Upper lobe of right lung (tissue), 1 donor: ENCODE measurements at regions not wholly inside any gene's neighbourhood (a gene's known extent, or its start where the extent isn't known, plus 50 kb on each side); places are given as distances from the start of the nearest gene placed in this dataset.
A peak's percentile ranks its signal among the peaks of the same experiment; 100 is the strongest.

ENCODE experiments used
- ATAC-seq: fragments of 200-7000 bp; cut with Tn5 transposase; one replicate; pipeline ENCODE4 v1.9.1; 2020; ENCODE audit warnings: mild to moderate bottlenecking, moderate library complexity
- DNase-seq: peaks from one replicate; pipeline ENCODE4 v3.0.0-alpha.2; 2020
- H3K27ac ChIP-seq: fragments of 200-600 bp; one replicate; pipeline ENCODE4 v1.8.0; 2022
- H3K27me3 ChIP-seq: fragments of 200-600 bp; one replicate; pipeline ENCODE4 v1.8.0; 2022; ENCODE audit warnings: mild to moderate bottlenecking
- H3K36me3 ChIP-seq: fragments of 200-600 bp; one replicate; pipeline ENCODE4 v1.8.0; 2022
- H3K4me1 ChIP-seq: fragments of 200-600 bp; one replicate; pipeline ENCODE4 v1.8.0; 2022
- H3K4me3 ChIP-seq: fragments of 200-600 bp; one replicate; pipeline ENCODE4 v1.8.0; 2022; ENCODE audit warnings: mild to moderate bottlenecking
- H3K9me3 ChIP-seq: fragments of 200-600 bp; one replicate; pipeline ENCODE4 v1.8.0; 2022
- CTCF ChIP-seq: fragments of 200-600 bp; IDR thresholded peaks from one replicate; pipeline ENCODE4 v1.8.0; 2022; ENCODE audit warnings: antibody characterized with exemption
- intact Hi-C: fragments of 100-400 bp; cut with DNase I; formaldehyde crosslinking; loops from one replicate; pipeline ENCODE4 v1.11.0; 2022
- donor health status: DM: no; HTN: yes; CAD: no; lungs with severe emphysema.

GRCh38 chr20:50353289-50353961 is 156.8 kb upstream of the PTPN1 start:
- no peak overlapping the region for H3K27ac ChIP-seq
- no peaks in the 10 kb centered on the region for H3K27me3 ChIP-seq
- intact Hi-C loops, result no loop called here
- H3K4me1 ChIP-seq, result peaks cover 6% of the 10 kb centered on the region
- no peak for ATAC-seq
- no peak for TF ChIP-seq CTCF
- H3K36me3 ChIP-seq, result no peaks in the 10 kb centered on the region
- H3K4me3 ChIP-seq, result no peak overlapping the region
- no peaks in the 10 kb centered on the region for H3K9me3 ChIP-seq
- no peak for DNase-seq

DNA sequence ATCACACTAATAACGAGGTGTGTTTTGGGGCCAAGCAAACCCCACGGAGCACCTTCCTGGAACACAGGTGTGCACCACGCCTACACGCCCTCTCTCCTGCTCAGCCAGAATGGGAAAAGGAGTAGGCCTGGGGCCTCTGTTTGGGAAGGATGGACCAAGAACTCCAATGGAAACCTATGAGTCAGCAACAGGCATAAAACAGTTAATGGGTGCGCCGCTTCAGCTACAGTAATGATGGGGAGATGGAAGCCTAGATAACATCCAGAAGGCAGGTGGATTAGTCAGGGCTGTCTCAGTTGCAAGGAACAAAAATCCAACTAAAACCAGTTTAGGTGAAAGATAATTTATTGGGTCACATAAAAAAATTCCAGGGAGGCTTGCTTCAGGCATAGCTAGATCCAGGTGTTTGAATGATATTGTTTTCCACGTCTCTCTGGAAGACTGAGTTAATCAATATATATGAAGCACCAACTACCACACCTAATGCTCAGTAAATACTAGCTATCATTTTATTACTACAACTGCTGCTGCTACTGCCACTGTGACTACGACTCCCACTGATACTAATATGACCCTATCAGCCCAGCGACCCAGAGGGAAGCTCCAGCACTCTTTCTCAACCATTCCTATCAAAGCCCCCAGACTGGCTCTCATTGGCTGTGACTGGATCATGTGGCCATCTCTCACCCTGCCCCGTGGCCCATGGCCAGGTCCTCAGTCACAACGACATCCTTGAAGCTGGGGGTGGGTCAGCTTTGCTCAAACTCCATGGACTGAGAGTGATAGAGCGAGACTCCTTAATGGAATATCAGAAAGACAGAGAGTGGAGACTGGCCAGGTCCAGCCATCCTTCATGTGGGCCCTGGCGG is 155.2 kb upstream of the PTPN1 start:
- no peak overlapping the region for H3K27ac ChIP-seq
- H3K4me3 ChIP-seq, result no peak overlapping the region
- ATAC-seq (peak; percentile 8), DNase-seq (peak; percentile 67)
- intact Hi-C loops, result no loop called here
- H3K4me1 ChIP-seq, result peaks cover 6% of the 10 kb centered on the region
- no peak for TF ChIP-seq CTCF
- no peaks in the 10 kb centered on the region for H3K36me3 ChIP-seq
- no peaks in the 10 kb centered on the region for H3K27me3 ChIP-seq
- H3K9me3 ChIP-seq, result no peaks in the 10 kb centered on the region

DNA sequence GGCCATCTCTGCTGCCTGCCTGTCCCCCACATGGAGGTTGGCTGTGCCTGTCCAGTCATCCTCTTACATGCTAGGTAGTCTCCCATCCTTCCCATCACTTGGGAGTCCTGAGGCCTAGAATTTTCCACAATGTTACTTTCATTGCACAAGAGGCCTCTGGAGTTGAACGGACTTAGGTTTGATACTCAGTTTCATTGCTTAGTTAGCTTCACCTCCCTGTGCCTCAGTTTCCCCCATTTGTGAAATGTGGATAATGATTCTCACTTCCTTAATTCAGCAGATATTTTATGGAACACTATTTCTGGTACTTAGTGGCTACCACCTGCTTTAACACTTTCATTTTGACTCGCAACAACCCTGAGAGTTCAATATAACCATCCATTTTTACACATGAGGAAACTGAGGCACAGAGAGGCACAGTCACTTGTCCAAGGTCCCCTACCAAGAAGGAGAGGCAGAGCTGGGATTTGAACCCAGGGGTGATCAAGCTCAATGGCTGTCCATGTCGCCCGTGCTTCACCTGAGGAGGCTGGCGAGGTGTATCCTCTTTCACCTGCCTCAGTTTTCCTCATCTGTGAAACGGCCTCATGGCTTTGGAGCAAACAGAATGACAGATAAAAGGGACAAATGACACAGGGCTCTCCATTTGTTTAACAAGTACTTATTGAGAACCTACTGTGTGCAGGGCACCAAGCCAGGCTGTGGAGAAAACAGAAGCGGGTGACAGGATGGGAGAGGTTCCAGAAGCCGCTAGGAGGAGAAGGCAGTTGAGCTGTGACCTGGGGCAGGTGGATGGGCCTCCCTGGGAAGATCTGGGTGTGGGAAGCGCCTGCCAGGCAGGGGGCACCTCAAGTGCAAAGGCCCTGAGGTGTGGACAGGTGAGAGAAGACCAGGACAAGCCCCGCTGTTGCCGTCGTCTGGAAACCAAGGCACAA is 154.3 kb upstream of the PTPN1 start:
- no peaks in the 10 kb centered on the region for H3K9me3 ChIP-seq
- H3K27me3 ChIP-seq, result no peaks in the 10 kb centered on the region
- no peak overlapping the region for H3K27ac ChIP-seq
- H3K4me1 ChIP-seq, result peaks cover 12% of the 10 kb centered on the region
- no peaks in the 10 kb centered on the region for H3K36me3 ChIP-seq
- TF ChIP-seq CTCF, result no peak
- no peak for DNase-seq
- no peak for ATAC-seq
- H3K4me3 ChIP-seq, result no peak overlapping the region
- intact Hi-C loops, result no loop called here

GRCh38 chr20:50356525-50356885 is 153.7 kb upstream of the PTPN1 start:
- Histone ChIP-seq H3K27ac (no peak overlapping the region), H3K9me3 (no peaks in the 10 kb centered on the region), H3K4me1 (peaks cover 17% of the 10 kb centered on the region), H3K4me3 (no peak overlapping the region), H3K27me3 (no peaks in the 10 kb centered on the region), H3K36me3 (no peaks in the 10 kb centered on the region)
- ATAC-seq (no peak), DNase-seq (no peak)
- no peak for TF ChIP-seq CTCF
- intact Hi-C loops, result no loop called here

- intact Hi-C loops, result no loop called here
- Histone ChIP-seq H3K27ac (no peak overlapping the region), H3K4me1 (peaks cover 17% of the 10 kb centered on the region), H3K9me3 (no peaks in the 10 kb centered on the region), H3K4me3 (no peak overlapping the region), H3K27me3 (no peaks in the 10 kb centered on the region), H3K36me3 (no peaks in the 10 kb centered on the region)
- no peak for DNase-seq
- no peak for TF ChIP-seq CTCF
- no peak for ATAC-seq
Observed at GRCh38 chr20:50356962-50357782, 153.0 kb upstream of the PTPN1 start.
